OCI-LY3 (cell line): ENCODE measurements at regions not wholly inside any gene's neighbourhood (a gene's known extent, or its start where the extent isn't known, plus 50 kb on each side); places are given as distances from the start of the nearest gene placed in this dataset.

Source experiments
- H2AFZ ChIP-seq: fragments of 200-600, 300-600 bp; shearing (Covaris generic); 2 replicates; pipeline ENCODE4 v1.6.0; 2014; ENCODE audit warnings: antibody characterized with exemption, low read depth, low read length
- H3K27ac ChIP-seq: fragments of 200-600, 300-600 bp; sonication (generic); 2 replicates; pipeline ENCODE4 v1.5.1; 2014; ENCODE audit warnings: mild to moderate bottlenecking, low read length, moderate library complexity, mixed read lengths
- H3K27me3 ChIP-seq: fragments of 200-600, 300-600 bp; sonication (generic); 2 replicates; pipeline ENCODE4 v1.6.1; 2014; ENCODE audit warnings: low read depth, low read length, mixed read lengths
- H3K36me3 ChIP-seq: fragments of 200-600, 300-600 bp; sonication (generic); replicated peaks from 2 replicates; pipeline ENCODE3; 2014; ENCODE audit warnings: low read depth, low read length, mixed read lengths
- H3K4me1 ChIP-seq: fragments of 300-600, 200-600 bp; sonication (generic); 2 replicates; pipeline ENCODE4 v1.6.1; 2014; ENCODE audit warnings: low read length, mixed read lengths
- H3K4me2 ChIP-seq: fragments of 200-600, 300-600 bp; sonication (generic); 2 replicates; pipeline ENCODE4 v1.6.1; 2014; ENCODE audit warnings: low read length, mixed read lengths
- H3K4me3 ChIP-seq: fragments of 300-600, 200-600 bp; sonication (generic); 2 replicates; pipeline ENCODE4 v1.5.1; 2014; ENCODE audit warnings: antibody characterized with exemption, mild to moderate bottlenecking, low read length, moderate library complexity
- H3K79me2 ChIP-seq: fragments of 300-600, 200-600 bp; shearing (Covaris generic); 2 replicates; pipeline ENCODE4 v1.6.1; 2014; ENCODE audit warnings: mild to moderate bottlenecking, low read length, mixed read lengths
- H3K9ac ChIP-seq: fragments of 300-600, 200-600 bp; shearing (Covaris generic); 2 replicates; pipeline ENCODE4 v1.6.0; 2014; ENCODE audit warnings: mild to moderate bottlenecking, low read length, moderate library complexity
- H3K9me3 ChIP-seq: fragments of 200-600, 300-600 bp; shearing (Covaris generic); 2 replicates; pipeline ENCODE4 v1.6.1; 2014; ENCODE audit warnings: low read length, mixed read lengths; ENCODE audit not compliant: insufficient read depth
- H4K20me1 ChIP-seq: fragments of 200-600, 300-600 bp; sonication (generic); 2 replicates; pipeline ENCODE4 v1.6.1; 2016; ENCODE audit warnings: low read length, mixed read lengths; ENCODE audit not compliant: insufficient read depth
- CTCF ChIP-seq: fragments of 200-600, 300-600 bp; sonication (generic); IDR thresholded peaks from 2 replicates; pipeline ENCODE4 v1.5.1; 2014; ENCODE audit warnings: antibody characterized with exemption, low read length, low read depth
- EZH2phosphoT487 ChIP-seq: fragments of 200-600 bp; shearing (Covaris generic); IDR thresholded peaks from 2 replicates; pipeline ENCODE4 v1.6.1; 2018; ENCODE audit warnings: antibody characterized with exemption, mixed run types, low read depth

GRCh38 chr19:28820289-28820688, 392.7 kb downstream of the UQCRFS1 start:
- no peaks in the 10 kb centered on the region for H3K4me1 ChIP-seq
- no peaks in the 10 kb centered on the region for H3K79me2 ChIP-seq
- H3K27ac ChIP-seq: no peak overlapping the region
- H4K20me1 ChIP-seq: no peaks in the 10 kb centered on the region
- H3K36me3 ChIP-seq: no peaks in the 10 kb centered on the region
- no peak overlapping the region for H3K9ac ChIP-seq
- H3K27me3 ChIP-seq: peaks cover 36% of the 10 kb centered on the region
- no peak overlapping the region for H3K4me3 ChIP-seq
- H2AFZ ChIP-seq: no peak overlapping the region
- no peak overlapping the region for H3K4me2 ChIP-seq
- H3K9me3 ChIP-seq: no peaks in the 10 kb centered on the region
- TF ChIP-seq CTCF (no peak), EZH2phosphoT487 (no peak)

GRCh38 chr19:28815257-28815656, 397.7 kb downstream of the UQCRFS1 start:
- H3K4me1 ChIP-seq: no peaks in the 10 kb centered on the region
- no peak overlapping the region for H3K4me2 ChIP-seq
- no peak overlapping the region for H3K4me3 ChIP-seq
- no peak overlapping the region for H3K27ac ChIP-seq
- H3K36me3 ChIP-seq: no peaks in the 10 kb centered on the region
- no peaks in the 10 kb centered on the region for H3K9me3 ChIP-seq
- H4K20me1 ChIP-seq: no peaks in the 10 kb centered on the region
- no peaks in the 10 kb centered on the region for H3K79me2 ChIP-seq
- no peak overlapping the region for H3K9ac ChIP-seq
- TF ChIP-seq EZH2phosphoT487 (no peak), CTCF (no peak)
- no peak overlapping the region for H2AFZ ChIP-seq
- peaks cover 10% of the 10 kb centered on the region for H3K27me3 ChIP-seq

- Histone ChIP-seq H3K27me3 (0 out of 2 replicates have a peak, but pooled peaks cover 3% of the 10 kb centered on the region), H3K79me2 (no peaks in the 10 kb centered on the region), H3K27ac (no peak overlapping the region), H3K9me3 (no peaks in the 10 kb centered on the region), H3K9ac (no peak overlapping the region), H3K36me3 (no peaks in the 10 kb centered on the region), H3K4me2 (no peak overlapping the region), H3K4me3 (no peak overlapping the region), H2AFZ (no peak overlapping the region), H3K4me1 (no peaks in the 10 kb centered on the region), H4K20me1 (no peaks in the 10 kb centered on the region)
- TF ChIP-seq CTCF (no peak), EZH2phosphoT487 (no peak)
Measured at GRCh38 chr19:28794301-28794700, 418.6 kb downstream of the UQCRFS1 start.

- 0 out of 2 replicates have a peak, but pooled peaks cover 3% of the 10 kb centered on the region for H3K27me3 ChIP-seq
- no peak overlapping the region for H3K4me3 ChIP-seq
- no peak overlapping the region for H2AFZ ChIP-seq
- H3K4me2 ChIP-seq: no peak overlapping the region
- H3K4me1 ChIP-seq: no peaks in the 10 kb centered on the region
- H3K9ac ChIP-seq: no peak overlapping the region
- no peak overlapping the region for H3K27ac ChIP-seq
- no peaks in the 10 kb centered on the region for H3K36me3 ChIP-seq
- H4K20me1 ChIP-seq: no peaks in the 10 kb centered on the region
- no peaks in the 10 kb centered on the region for H3K79me2 ChIP-seq
- TF ChIP-seq CTCF (no peak), EZH2phosphoT487 (no peak)
- no peaks in the 10 kb centered on the region for H3K9me3 ChIP-seq
Measured at GRCh38 chr19:28793391-28794168, 419.4 kb downstream of the UQCRFS1 start.
